GM21528 (cell line): ENCODE measurements at regions not wholly inside any gene's neighbourhood (a gene's known extent, or its start where the extent isn't known, plus 50 kb on each side); places are given as distances from the start of the nearest gene placed in this dataset.
"Not testable (repeated sequence)": the region's sequence is repeated elsewhere in the genome, so short reads cannot be mapped to it uniquely, and the experiment has no call there.

ENCODE experiments used
- ATAC-seq: cut with Tn5 transposase; IDR thresholded peaks from one replicate; pipeline ENCODE4 v1.9.1; 2021; ENCODE audit warnings: mild to moderate bottlenecking, moderate library complexity; ENCODE audit not compliant: unreplicated experiment, low FRiP score

GRCh38 chr18:41643427-41643826 lies 311.6 kb upstream of the PIK3C3 start:
- ATAC-seq = no peak

- no peak for ATAC-seq
Measured at GRCh38 chr18:41642756-41643155, 312.3 kb upstream of the PIK3C3 start.

GRCh38 chr18:41639218-41639617 lies 315.8 kb upstream of the PIK3C3 start:
- ATAC-seq = no peak

DNA sequence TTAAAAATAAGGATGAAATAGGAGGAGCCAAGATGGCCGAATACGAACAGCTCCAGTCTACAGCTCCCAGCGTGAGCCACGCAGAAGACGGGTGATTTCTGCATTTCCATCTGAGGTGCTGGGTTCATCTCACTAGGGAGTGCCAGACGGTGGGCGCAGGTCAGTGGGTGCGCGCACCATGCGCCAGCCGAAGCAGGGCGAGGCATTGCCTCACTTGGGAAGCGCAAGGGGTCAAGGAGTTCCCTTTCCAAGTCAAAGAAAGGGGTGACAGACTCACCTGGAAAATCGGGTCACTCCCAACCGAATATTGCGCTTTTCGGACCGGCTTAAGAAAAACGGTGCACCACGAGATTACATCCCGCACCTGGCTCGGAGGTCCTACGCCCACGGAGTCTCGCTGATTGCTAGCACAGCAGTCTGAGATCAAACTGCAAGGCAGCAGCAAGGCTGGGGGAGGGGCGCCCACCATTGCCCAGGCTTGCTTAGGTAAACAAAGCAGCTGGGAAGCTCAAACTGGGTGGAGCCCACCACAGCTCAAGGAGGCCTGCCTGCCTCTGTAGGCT lies 323.2 kb upstream of the PIK3C3 start:
- not testable (repeated sequence) for ATAC-seq

GRCh38 chr18:41630232-41630886 lies 324.7 kb upstream of the PIK3C3 start:
- ATAC-seq = no peak

- no peak for ATAC-seq
Measured at GRCh38 chr18:41624460-41624859, 330.6 kb upstream of the PIK3C3 start.

- no peak for ATAC-seq
Measured at GRCh38 chr18:41621177-41621576, 333.9 kb upstream of the PIK3C3 start.

- no peak for ATAC-seq
Measured at GRCh38 chr18:41618147-41618546, 336.9 kb upstream of the PIK3C3 start.

GRCh38 chr18:41617647-41618046 lies 337.4 kb upstream of the PIK3C3 start:
- ATAC-seq = no peak

DNA sequence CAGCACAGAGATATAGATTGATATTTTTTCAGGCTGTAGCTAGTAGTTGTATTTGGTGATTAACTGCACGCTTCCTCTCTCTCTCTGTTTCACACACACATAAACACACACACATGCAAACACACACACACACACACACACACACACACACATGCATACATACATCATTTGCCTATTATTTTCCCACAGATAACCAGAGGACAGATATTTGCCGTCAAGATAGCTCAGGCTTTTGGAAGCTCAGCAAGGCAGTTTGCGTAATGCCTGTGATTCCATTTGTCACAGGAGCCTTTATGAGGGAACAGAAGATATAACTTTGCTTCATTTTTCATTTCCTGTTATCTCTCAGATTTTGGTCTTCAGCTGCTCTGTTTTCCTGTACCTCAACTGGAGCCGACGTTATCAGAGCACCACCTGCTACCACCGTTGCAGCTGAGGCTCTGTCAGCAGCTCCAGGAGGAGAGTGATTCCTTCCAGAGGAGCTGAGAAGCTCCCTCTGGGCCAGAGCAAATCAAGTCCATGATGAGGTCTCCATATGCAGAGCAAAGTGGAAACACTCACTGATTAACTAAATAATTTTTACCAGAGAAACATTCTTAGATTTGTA lies 341.9 kb upstream of the PIK3C3 start:
- no peak for ATAC-seq

DNA sequence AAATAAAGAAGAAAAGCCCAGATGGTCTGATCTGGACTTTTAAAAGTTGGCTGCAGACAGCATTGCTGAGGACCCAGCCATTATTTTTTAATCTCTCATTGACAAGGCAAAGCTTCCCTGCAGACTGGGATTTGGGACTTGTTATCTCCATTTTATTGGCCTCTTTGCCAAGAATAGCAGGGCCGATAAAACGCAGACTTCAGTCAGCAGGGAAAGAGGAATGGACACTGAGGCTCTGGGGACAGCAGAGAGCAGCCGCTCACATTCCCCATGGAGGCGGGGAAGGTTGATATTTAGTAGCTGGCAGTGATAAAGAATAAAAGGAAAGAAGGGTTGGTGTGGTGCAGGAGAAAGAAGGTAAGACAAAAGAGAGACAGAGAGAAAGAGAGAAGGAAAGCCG lies 350.1 kb upstream of the PIK3C3 start:
- no peak for ATAC-seq

DNA sequence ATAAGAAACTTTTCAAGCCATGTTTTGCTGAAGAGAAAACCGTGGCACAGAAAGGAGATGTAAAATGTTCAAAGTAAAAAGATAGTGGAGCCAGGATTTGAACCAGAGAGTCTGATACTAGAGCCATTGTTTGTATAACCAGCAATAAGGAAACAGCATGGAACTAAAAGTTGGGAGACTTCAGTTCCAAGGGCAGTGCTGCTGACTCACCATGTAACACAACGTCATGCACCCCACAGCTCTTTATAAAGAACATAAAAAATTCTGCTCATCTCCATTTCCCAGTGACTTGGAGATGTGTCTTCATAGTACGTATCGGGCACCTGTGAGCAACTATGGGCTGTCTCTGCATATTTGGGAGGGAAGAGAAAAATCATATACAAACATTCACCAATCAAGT lies 353.0 kb upstream of the PIK3C3 start:
- no peak for ATAC-seq

- no peak for ATAC-seq
Measured at GRCh38 chr18:41600693-41601391, 354.2 kb upstream of the PIK3C3 start.

- ATAC-seq = no peak
Measured at GRCh38 chr18:41599466-41599865, 355.6 kb upstream of the PIK3C3 start.

DNA sequence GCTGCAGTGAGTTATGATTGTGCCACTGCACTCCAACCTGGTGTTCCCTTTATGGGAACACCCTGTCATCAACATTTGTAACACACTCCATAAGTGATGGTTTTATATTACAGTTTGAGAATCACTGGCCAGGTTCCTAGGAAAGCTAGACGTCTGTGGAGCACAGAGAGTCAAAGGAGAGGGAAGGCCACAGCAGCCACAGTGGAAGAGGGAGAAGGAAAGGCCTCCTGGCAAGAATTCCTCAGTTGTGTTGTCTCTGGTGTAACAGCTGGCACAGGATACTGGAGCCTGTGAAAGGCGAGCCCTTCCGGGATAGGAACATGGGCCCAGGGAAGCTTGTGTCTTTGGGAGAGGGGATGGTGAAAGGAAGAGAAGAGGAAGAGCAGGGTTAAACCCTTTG lies 360.5 kb upstream of the PIK3C3 start:
- ATAC-seq = no peak

DNA sequence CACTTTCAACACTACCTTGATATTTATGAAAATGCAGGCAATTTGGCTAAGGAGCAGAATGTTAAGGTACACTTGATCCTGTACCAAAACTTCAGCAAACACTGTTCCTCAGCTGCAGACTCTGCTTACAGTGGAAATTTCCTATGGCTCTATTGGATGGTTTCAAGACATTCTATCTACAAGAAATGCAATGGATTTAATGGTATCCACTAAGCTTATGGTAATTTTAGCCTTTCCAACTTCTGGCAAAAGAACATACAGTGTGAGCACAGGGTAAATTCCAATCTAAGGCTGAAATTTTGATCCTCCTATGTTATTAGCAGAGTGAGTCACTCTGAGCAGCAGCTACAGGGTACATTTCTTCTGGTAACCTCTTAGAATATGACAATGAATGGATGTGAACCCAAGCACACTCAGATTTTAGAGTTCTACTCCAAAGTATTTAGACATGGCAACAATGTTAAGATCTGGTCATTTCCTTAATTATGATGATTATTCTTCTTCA lies 361.8 kb upstream of the PIK3C3 start:
- no peak for ATAC-seq

GRCh38 chr18:41587976-41588375 lies 367.1 kb upstream of the PIK3C3 start:
- no peak for ATAC-seq

DNA sequence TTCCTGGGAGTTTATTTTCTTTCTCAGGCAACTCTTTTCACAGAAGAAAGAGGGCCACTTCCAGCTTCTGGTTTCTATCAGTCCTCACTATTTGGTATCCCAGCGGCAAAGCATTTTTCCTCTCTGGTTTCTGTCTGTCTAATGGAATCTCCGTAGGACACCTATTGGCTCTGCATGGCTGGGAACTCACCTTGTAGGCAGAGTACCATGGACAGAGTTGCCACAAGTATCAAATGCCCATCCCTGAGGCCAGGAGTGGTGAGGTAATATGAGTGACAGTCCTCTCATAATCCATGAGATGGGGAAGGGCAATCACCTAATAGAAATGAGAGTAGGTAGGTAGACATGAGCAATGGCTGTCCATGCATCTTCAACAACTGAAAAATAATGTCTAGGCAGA lies 369.5 kb upstream of the PIK3C3 start:
- no peak for ATAC-seq

GRCh38 chr18:41579185-41579584 lies 375.8 kb upstream of the PIK3C3 start:
- ATAC-seq = no peak

- no peak for ATAC-seq
Measured at GRCh38 chr18:41577529-41577928, 377.5 kb upstream of the PIK3C3 start.

DNA sequence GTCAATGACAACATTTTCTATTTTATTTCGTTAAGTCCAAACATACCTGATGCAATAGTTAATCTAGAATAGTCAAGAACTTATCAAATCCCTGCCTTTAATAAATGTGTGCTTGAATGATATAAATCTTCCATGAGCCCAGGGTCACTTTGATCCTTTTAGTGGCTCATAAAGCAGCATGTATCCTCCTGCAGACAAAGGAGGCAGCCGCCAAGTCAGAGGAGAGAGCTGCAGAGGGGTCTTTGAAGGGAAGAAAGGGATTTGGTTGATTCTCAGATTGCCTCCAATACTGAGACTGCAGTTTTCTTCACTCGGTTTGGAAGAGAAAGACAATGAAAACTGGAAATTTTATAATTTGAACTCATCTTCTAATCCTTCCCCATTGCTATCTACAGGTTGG lies 378.4 kb upstream of the PIK3C3 start:
- ATAC-seq = no peak
